ENCODE measurements at regions not wholly inside any gene's neighbourhood (a gene's known extent, or its start where the extent isn't known, plus 50 kb on each side); places are given as distances from the start of the nearest gene placed in this dataset.
"Not testable (repeated sequence)": the region's sequence is repeated elsewhere in the genome, so short reads cannot be mapped to it uniquely, and the experiment has no call there.

DNA sequence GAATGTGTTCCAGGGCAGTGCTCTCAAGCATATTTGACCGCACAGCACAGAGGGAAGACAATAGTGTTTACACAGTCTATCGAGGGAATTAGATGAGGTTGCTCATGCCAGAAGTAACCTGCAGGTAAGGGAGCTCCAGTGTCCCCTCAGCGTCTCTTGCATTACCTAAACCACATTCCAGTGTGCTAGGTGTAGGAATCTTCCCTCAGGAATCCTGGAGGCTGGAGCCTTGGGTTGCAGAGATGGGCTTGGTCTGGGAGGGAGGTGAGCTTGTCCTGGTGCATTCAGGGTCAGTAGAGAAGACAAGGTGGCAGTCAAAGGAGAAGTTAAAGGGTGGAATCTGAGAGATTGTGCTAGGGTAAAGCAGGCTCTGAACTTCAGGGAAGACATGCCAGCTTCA is 56.3 kb downstream of the SOX14 start:
- H3K9me3 ChIP-seq (replicated peaks): no peaks in the 10 kb centered on the region
- H3K27ac ChIP-seq: no peak overlapping the region
- H3K36me3 ChIP-seq: no peaks in the 10 kb centered on the region
- no peaks in the 10 kb centered on the region for H3K27me3 ChIP-seq (replicated peaks)
- no peaks in the 10 kb centered on the region for H3K4me1 ChIP-seq (replicated peaks)
- no peak overlapping the region for H3K4me3 ChIP-seq
- no peak for DNase-seq (ENCODE audit: low read depth in 1 of 2, low spot score in 2 of 2)

DNA sequence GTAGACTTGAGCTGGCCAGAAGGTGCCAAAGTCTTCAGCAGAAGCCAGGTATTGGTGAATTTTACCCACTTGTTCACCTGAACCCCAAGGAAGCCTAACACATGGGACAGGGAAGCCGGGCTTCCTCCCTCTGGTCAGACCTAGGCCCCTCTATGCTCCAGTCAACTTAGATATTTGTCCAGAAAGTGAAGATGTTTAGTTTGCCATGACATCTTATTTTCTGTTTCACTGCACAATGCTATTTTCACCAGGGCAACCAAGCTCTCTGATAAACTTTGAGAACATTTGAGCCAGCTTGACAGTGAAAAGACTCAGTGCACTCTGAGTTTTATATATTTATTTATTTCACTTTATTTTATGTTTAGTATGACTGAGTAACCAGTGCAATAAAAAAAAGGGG is 71.0 kb downstream of the SOX14 start:
- H3K36me3 ChIP-seq: no peaks in the 10 kb centered on the region
- H3K4me3 ChIP-seq: no peak overlapping the region
- H3K27me3 ChIP-seq (replicated peaks): no peaks in the 10 kb centered on the region; the same call in 1 of the 2 replicates
- H3K4me1 ChIP-seq (replicated peaks): no peaks in the 10 kb centered on the region
- no peak overlapping the region for H3K27ac ChIP-seq
- H3K9me3 ChIP-seq (replicated peaks): no peaks in the 10 kb centered on the region
- no peak for DNase-seq (ENCODE audit: low read depth in 1 of 2, low spot score in 2 of 2)

DNA sequence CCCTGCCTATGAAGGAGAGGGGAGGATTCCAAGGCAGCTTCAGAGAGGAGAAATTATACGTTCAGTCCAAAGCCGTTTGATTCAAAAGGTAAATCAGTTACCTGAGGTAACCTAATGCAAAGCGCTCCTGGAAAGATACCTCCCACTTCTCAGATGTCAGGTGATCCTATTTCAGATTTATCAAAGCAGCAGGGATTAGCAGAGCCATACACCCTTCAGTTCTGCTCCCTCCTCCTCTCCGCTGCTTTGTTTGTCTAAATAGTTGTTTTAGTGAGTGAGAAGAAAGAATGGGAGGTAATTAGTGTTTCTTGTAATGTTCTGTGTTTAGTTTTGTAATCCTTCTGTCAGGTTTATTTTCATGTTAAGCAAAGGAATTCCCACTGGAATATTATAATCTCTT is 81.1 kb downstream of the SOX14 start:
- Histone ChIP-seq H3K4me1 (replicated peaks) (no peaks in the 10 kb centered on the region), H3K4me3 (no peak overlapping the region), H3K27ac (no peak overlapping the region), H3K27me3 (replicated peaks) (no peaks in the 10 kb centered on the region), H3K36me3 (no peaks in the 10 kb centered on the region), H3K9me3 (replicated peaks) (no peaks in the 10 kb centered on the region)
- no peak for DNase-seq (ENCODE audit: low read depth in 1 of 2, low spot score in 2 of 2)

DNA sequence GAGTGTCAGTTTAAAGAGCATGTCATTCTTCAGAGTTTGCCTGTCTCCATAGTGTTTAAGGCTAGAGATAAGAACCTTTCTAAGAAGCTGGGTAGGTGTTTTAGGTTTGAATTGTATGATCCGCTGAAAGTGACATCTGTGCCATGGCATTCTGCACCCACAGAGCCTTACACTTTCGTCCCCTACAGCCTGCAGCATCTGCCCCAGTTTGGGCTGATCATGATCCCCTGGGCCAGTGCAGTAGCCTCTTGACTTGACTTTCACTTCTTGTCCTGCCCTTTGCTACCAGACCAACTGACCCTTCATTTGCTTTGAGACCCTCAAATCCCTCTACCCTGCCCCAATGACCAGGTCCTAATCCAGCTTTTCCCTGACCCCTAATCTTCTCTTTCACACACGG is 81.6 kb downstream of the SOX14 start:
- Histone ChIP-seq H3K4me3 (no peak overlapping the region), H3K36me3 (no peaks in the 10 kb centered on the region), H3K4me1 (replicated peaks) (no peaks in the 10 kb centered on the region), H3K27me3 (replicated peaks) (no peaks in the 10 kb centered on the region), H3K9me3 (replicated peaks) (no peaks in the 10 kb centered on the region), H3K27ac (no peak overlapping the region)
- DNase-seq (ENCODE audit: low read depth in 1 of 2, low spot score in 2 of 2): no peak

DNA sequence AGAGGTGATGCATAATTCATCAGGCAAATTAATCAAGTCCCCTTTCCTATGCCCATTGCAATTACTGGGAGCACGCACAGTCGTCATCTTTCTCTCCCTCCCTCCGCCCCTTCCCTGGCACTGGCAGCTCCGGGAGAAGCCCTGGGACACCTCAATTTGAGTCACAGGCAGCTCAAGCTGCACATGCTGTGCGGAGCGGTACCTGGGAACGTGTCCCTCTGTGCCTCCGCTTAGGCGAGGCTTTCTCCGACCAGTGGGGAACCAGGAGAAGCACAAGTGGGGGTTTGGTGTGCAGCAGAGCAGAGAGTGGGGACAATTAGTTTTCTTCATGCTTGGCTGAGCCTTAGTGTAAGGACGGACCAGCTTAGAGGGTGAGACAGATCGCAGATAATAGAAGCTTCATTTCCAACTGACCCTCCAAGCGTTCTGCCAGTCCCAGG is 88.3 kb downstream of the SOX14 start:
- Histone ChIP-seq H3K4me1 (replicated peaks) (no peaks in the 10 kb centered on the region), H3K27me3 (replicated peaks) (no peaks in the 10 kb centered on the region), H3K4me3 (no peak overlapping the region), H3K36me3 (no peaks in the 10 kb centered on the region), H3K27ac (no peak overlapping the region), H3K9me3 (replicated peaks) (no peaks in the 10 kb centered on the region)
- DNase-seq (ENCODE audit: low read depth in 1 of 2, low spot score in 2 of 2): no peak

DNA sequence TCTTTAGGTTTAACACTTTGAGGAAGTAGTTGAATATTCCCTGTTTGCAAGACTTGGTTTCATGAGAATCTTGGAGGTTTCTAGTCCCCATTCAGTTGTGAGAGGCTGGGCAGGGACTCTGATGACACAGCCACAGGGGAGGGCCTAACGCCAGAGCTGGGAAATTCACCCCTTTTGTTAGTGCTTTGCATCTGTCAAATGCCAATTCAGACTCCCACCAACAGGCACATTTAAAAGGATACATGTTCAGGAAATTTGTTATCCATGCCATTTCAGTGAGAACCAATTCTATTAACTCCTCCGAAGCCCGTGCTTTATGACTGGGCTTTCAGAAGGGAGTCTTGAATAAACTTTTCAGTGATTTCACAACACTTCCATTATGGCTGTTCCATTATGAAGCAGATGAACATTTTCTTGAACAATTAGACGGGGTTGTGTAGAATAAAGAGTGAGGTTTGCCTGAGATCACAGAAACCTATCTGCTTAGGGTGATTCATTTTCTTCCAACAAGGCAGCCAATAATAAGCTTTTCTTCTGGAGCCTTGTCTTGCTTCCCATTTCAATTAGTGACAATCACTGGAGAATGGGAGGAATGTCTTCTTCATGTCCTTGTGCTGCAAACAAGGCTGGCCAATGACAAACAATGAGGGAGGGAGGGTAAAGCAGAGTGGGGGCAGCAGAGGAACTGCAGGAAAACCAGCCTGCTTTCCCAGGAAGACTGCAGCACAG is 90.6 kb downstream of the SOX14 start:
- no peak for DNase-seq (ENCODE audit: low read depth in 1 of 2, low spot score in 2 of 2)
- no peaks in the 10 kb centered on the region for H3K27me3 ChIP-seq (replicated peaks)
- no peak overlapping the region for H3K4me3 ChIP-seq

DNA sequence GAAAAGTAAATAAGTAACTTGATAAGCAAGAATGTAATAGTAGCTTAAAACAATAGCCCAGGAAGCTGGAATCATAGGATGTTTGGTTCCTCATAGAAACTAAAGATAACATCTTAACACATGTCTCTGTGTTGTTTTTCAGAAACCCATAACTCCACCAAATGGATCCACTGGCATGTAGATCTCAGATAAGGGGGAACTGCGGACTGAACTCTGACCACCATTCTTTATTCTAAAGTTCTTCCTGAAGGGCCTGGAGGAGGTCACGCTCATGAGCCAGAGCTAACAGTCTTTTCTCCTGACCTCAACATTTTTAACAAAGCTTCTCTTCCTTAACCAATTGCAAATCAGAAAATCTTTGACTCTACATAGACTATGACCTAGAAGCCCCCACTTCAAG is 101.9 kb downstream of the SOX14 start:
- Histone ChIP-seq H3K27me3 (replicated peaks) (no peaks in the 10 kb centered on the region), H3K4me3 (no peak overlapping the region), H3K4me1 (replicated peaks) (no peaks in the 10 kb centered on the region), H3K9me3 (replicated peaks) (no peaks in the 10 kb centered on the region), H3K36me3 (no peaks in the 10 kb centered on the region), H3K27ac (no peak overlapping the region)
- DNase-seq (ENCODE audit: low read depth in 1 of 2, low spot score in 2 of 2): no peak

More for the DNA sequence above, 90.6 kb downstream of the SOX14 start:
- Histone ChIP-seq H3K36me3 (no peaks in the 10 kb centered on the region), H3K4me1 (replicated peaks) (no peaks in the 10 kb centered on the region), H3K9me3 (replicated peaks) (no peaks in the 10 kb centered on the region), H3K27ac (no peak overlapping the region)

DNA sequence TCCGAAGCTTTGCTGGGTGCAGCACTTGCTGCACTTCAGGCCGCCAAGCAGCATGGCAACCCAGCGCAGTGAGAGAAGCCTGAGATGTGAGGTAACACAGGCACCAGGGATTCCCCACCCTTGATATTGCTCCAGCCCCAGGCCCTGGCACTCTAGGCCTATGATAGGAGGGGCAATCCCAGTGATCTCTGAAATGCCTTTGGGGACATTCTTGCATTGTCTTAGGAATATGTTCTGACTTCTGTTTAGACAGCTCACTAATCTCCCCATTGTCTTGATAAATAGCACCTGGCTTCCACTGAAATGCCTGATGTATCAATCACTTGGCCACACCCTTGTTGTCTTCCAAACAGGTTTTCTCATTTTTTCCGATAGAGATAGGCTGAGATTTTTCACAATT is 102.8 kb downstream of the SOX14 start:
- no peaks in the 10 kb centered on the region for H3K36me3 ChIP-seq
- H3K4me3 ChIP-seq: no peak overlapping the region
- DNase-seq (ENCODE audit: low read depth in 1 of 2, low spot score in 2 of 2): no peak
- H3K4me1 ChIP-seq (replicated peaks): no peaks in the 10 kb centered on the region
- H3K9me3 ChIP-seq (replicated peaks): no peaks in the 10 kb centered on the region
- no peaks in the 10 kb centered on the region for H3K27me3 ChIP-seq (replicated peaks)
- no peak overlapping the region for H3K27ac ChIP-seq

DNA sequence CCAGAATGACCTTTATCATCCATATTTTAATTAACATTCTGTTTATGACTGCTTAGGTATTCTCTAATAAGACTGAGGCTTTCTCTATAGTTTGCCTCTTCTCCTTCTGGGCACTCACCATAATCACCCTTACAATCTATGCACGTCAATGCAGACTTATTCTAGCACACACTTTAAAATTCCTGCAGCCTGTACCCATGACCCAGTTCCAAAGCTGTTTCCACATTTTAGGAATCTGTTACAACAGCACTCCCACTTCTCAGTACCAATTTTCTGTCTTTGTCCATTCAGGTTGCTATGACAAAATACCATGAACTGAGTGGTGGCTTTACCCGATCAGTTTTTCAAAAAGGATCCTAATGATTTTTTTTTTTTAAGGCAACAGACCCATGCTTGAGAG is 103.5 kb downstream of the SOX14 start:
- H3K27me3 ChIP-seq (replicated peaks): no peaks in the 10 kb centered on the region

DNA sequence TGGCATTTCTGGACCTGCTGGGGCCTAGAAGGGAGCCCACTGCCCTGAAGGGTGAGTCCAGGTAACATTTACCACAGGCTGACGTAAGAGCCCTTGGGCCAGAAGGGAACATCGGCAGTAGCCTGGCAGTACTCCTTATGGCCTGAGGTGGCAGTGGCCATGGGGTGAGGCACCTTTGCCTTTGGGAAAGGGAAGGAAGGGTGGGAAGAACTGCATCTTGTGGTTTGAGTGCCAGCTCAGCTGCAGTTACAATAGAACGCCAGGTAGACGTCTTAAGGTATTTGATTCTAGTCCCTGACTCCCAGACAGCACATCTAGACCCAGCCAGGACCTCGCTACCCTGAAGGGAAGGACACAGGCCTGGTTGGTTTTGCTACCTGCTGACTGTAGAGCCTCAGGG is 104.9 kb downstream of the SOX14 start:
- H3K27me3 ChIP-seq (replicated peaks): no peaks in the 10 kb centered on the region
- H3K9me3 ChIP-seq (replicated peaks): no peaks in the 10 kb centered on the region
- DNase-seq (ENCODE audit: low read depth in 1 of 2, low spot score in 2 of 2): no peak
- H3K27ac ChIP-seq: no peak overlapping the region
- H3K4me3 ChIP-seq: no peak overlapping the region
- H3K36me3 ChIP-seq: no peaks in the 10 kb centered on the region
- H3K4me1 ChIP-seq (replicated peaks): no peaks in the 10 kb centered on the region

More for the DNA sequence above, 103.5 kb downstream of the SOX14 start:
- H3K4me3 ChIP-seq: no peak overlapping the region
- no peaks in the 10 kb centered on the region for H3K4me1 ChIP-seq (replicated peaks)
- no peak overlapping the region for H3K27ac ChIP-seq
- no peaks in the 10 kb centered on the region for H3K9me3 ChIP-seq (replicated peaks)
- DNase-seq (ENCODE audit: low read depth in 1 of 2, low spot score in 2 of 2): no peak
- H3K36me3 ChIP-seq: no peaks in the 10 kb centered on the region

DNA sequence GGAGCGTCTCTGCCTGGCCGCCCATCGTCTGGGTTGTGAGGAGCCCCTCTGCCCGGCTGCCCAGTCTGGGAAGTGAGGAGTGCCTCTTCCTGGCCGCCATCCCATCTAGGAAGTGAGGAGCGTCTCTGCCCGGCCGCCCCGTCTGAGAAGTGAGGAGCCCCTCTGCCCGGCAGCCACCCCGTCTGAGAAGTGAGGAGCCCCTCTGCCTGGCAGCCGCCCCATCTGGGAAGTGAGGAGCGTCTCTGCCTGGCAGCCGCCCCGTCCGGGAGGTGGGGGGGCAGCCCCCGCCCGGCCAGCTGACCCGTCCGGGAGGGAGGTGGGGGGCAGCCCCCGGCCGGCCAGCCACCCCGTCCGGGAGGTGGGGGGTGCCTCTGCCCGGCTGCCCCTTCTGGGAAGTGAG is 108.5 kb downstream of the SOX14 start:
- H3K9me3 ChIP-seq (replicated peaks); H3K36me3 ChIP-seq; H3K27ac ChIP-seq; H3K4me3 ChIP-seq; H3K27me3 ChIP-seq (replicated peaks); DNase-seq (ENCODE audit: low read depth in 1 of 2, low spot score in 2 of 2); H3K4me1 ChIP-seq (replicated peaks): not testable (repeated sequence)

DNA sequence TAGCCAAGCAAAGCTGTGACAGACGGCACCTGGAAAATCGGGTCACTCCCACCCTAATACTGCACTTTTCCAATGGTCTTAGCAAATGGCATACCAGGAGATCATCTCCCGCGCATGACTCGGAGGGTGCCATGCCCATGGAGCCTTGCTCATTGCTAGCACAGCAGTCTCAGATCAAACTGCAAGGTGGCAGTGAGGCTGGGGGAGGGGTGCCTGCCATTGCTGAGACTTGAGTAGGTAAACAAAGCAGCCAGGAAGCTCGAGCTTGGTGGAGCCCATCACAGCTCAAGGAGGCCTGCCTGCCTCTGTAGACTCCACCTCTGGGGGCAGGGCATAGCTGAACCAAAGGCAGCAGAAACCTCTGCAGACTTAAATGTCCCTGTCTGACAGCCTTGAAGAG is 113.1 kb upstream of the CLDN18 start:
- H3K4me3 ChIP-seq; H3K9me3 ChIP-seq (replicated peaks); H3K4me1 ChIP-seq (replicated peaks); H3K27ac ChIP-seq; H3K27me3 ChIP-seq (replicated peaks); DNase-seq (ENCODE audit: low read depth in 1 of 2, low spot score in 2 of 2); H3K36me3 ChIP-seq: not testable (repeated sequence)

DNA sequence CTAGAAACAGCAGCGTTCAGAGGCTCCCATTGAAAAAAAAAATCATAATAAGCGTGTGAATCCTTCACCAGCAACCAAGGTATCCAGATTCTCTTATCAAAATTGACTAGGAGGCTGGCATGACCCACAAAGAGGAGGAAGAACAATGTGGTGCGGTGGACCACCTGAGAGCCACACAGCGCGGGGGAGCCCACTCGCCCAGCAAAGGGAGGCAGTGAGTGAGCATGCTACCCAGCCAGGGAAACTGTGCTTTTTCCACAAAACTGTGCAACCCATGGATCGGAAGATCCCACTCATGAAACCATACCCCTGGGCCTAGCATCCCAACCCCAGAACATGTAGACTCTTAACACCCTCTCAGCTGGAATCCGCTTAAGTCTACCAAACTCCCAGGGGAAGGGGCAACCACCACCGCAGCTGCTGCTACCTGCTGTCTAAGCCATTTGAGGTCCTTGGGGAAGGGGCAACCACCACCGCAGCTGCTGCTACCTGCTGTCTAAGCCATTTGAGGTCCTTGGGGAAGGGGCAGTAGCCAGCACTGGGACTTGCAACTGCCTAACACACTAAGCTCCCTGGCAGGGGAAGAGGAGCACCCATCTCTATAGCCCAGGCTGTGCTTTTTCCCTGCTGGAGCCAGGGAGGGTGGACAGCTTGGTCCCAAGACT is 102.8 kb upstream of the CLDN18 start:
- H3K27ac ChIP-seq: no peak overlapping the region
- DNase-seq (ENCODE audit: low read depth in 1 of 2, low spot score in 2 of 2): no peak
- no peaks in the 10 kb centered on the region for H3K27me3 ChIP-seq (replicated peaks)
- H3K4me3 ChIP-seq: no peak overlapping the region
- no peaks in the 10 kb centered on the region for H3K36me3 ChIP-seq
- no peaks in the 10 kb centered on the region for H3K9me3 ChIP-seq (replicated peaks)
- no peaks in the 10 kb centered on the region for H3K4me1 ChIP-seq (replicated peaks)

DNA sequence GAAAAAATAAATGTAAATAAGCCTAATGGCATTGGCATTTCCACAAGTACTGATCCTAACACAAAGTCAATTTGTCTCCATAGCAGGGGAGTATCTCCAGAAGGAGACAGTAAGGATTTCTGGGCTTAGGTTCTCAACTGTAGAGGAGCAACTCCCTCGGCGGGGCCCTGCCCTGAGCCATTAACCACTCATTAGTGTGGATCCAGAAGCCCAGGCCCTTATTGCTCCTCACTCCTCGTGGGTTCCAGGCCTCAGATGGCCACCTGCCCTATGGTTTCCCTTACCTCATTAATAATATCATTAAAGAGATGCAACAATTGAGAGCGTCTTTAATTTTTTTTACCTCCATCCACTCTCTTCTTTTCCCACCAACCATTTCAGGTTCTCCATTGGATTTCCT is 85.3 kb upstream of the CLDN18 start:
- Histone ChIP-seq H3K27me3 (replicated peaks) (no peaks in the 10 kb centered on the region; the same call in 1 of the 2 replicates), H3K9me3 (replicated peaks) (no peaks in the 10 kb centered on the region), H3K36me3 (no peaks in the 10 kb centered on the region), H3K4me3 (no peak overlapping the region), H3K27ac (no peak overlapping the region), H3K4me1 (replicated peaks) (no peaks in the 10 kb centered on the region)
- no peak for DNase-seq (ENCODE audit: low read depth in 1 of 2, low spot score in 2 of 2)

All from SJSA1 (cell line).